H1 (cell line): ENCODE measurements at regions not wholly inside any gene's neighbourhood (a gene's known extent, or its start where the extent isn't known, plus 50 kb on each side); places are given as distances from the start of the nearest gene placed in this dataset.

Source experiments
- CTCF ChIA-PET: fragments of 300-600 bp; sonication (Branson Sonifier 250); formaldehyde crosslinking; loops from one replicate; lab custom pipeline; 2021; ENCODE audit not compliant: partially characterized antibody; lab: Charles Lee
- POLR2A ChIA-PET: fragments of 300-600 bp; sonication (Branson Sonifier 250); formaldehyde crosslinking; loops from one replicate; lab custom pipeline; 2021; ENCODE audit warnings: inconsistent platforms; ENCODE audit not compliant: partially characterized antibody; lab: Charles Lee
- DNase-seq, 2 experiments: peaks; one replicate each; pipeline versions ENCODE4 v3.0.0 to v3.0.0-alpha.2; 2010 to 2022; ENCODE audit warnings: low spot score in 2 of 2, low read depth in 1 of 2, mixed read lengths in 1 of 2
- FAIRE-seq: peaks from 2 replicates; lab custom pipeline; 2011; peaks lifted over from hg19 to GRCh38; lab: Jason Lieb, UNC
- H2AFZ ChIP-seq: 2 replicates; pipeline ENCODE4 v1.8.1; 2012; ENCODE audit warnings: low read length, inconsistent platforms
- H2AK5ac ChIP-seq: 2 replicates; pipeline ENCODE4 v1.6.1; 2013; ENCODE audit warnings: low read depth, low read length
- H2BK120ac ChIP-seq: replicated peaks from 2 replicates; pipeline ENCODE3; 2013; ENCODE audit warnings: low read depth, low read length, inconsistent platforms
- H2BK12ac ChIP-seq: 2 replicates; pipeline ENCODE4 v1.6.1; 2013; ENCODE audit warnings: low read depth, low read length
- H2BK15ac ChIP-seq: 2 replicates; pipeline ENCODE4 v1.6.1; 2013; ENCODE audit warnings: low read length
- H2BK20ac ChIP-seq: 2 replicates; pipeline ENCODE4 v1.6.1; 2013; ENCODE audit warnings: low read length
- H2BK5ac ChIP-seq: 2 replicates; pipeline ENCODE4 v1.6.1; 2013; ENCODE audit warnings: low read depth, low read length
- H3K14ac ChIP-seq: 2 replicates; pipeline ENCODE4 v1.6.1; 2013; ENCODE audit warnings: inconsistent platforms; ENCODE audit not compliant: insufficient read length
- H3K18ac ChIP-seq: 2 replicates; pipeline ENCODE4 v1.6.1; 2013; ENCODE audit warnings: low read length; ENCODE audit errors: extremely low read depth
- H3K23ac ChIP-seq: 2 replicates; pipeline ENCODE4 v1.6.1; 2013; ENCODE audit warnings: inconsistent platforms; ENCODE audit not compliant: insufficient read length
- H3K23me2 ChIP-seq: 2 replicates; pipeline ENCODE4 v1.6.1; 2013; ENCODE audit warnings: low read depth, low read length
- H3K27ac ChIP-seq: 2 replicates; pipeline ENCODE4 v1.6.1; 2011; ENCODE audit warnings: low read depth, low read length, inconsistent platforms
- H3K27me3 ChIP-seq, 4 experiments: replicated peaks in 1 of 4; 1 replicate in 1 of 4; 2 replicates in 3 of 4; pipeline versions ENCODE4 v1.6.1 to v1.8.1; 2011 to 2013; ENCODE audit warnings: low read length in 3 of 4, mild to moderate bottlenecking in 3 of 4, inconsistent platforms in 2 of 4, mixed read lengths in 2 of 4, moderate library complexity in 1 of 4; ENCODE audit not compliant: control insufficient read depth in 3 of 4, insufficient read depth in 3 of 4; ENCODE audit errors: extremely low read depth in 1 of 4
- H3K36me3 ChIP-seq, 4 experiments: 2 replicates each; pipeline versions ENCODE4 v1.6.1 to v1.8.1; 2011 to 2013; ENCODE audit warnings: mild to moderate bottlenecking in 4 of 4, low read length in 3 of 4, moderate library complexity in 2 of 4, control low read depth in 1 of 4, inconsistent platforms in 1 of 4; ENCODE audit not compliant: insufficient read depth in 4 of 4, control insufficient read depth in 2 of 4
- H3K4ac ChIP-seq: replicated peaks from 2 replicates; pipeline ENCODE3; 2013; ENCODE audit warnings: low read length, low read depth, mixed read lengths, inconsistent platforms; ENCODE audit not compliant: insufficient read length
- H3K4me1 ChIP-seq, 4 experiments: replicated peaks in 1 of 4; 1 replicate in 1 of 4; 2 replicates in 3 of 4; pipeline versions ENCODE4 v1.6.1 to v1.8.1; 2011 to 2013; ENCODE audit warnings: low read length in 3 of 4, inconsistent platforms in 2 of 4, mixed read lengths in 1 of 4; ENCODE audit not compliant: insufficient read depth in 4 of 4, control insufficient read depth in 3 of 4
- H3K4me2 ChIP-seq, 2 experiments: 2 replicates each; pipeline versions ENCODE4 v1.6.1 to v1.8.1; 2011 to 2013; ENCODE audit warnings: low read depth in 2 of 2, low read length in 2 of 2, control low read depth in 1 of 2, inconsistent platforms in 1 of 2, mild to moderate bottlenecking in 1 of 2; ENCODE audit not compliant: insufficient read depth in 1 of 2
- H3K4me3 ChIP-seq, 4 experiments: fragments of 200-600, 300-600 bp in 1 of 4; sonication (generic), shearing (Covaris generic), sonication (Bioruptor Twin) in 1 of 4; 2 replicates each; pipeline versions ENCODE4 v1.5.1 to v1.8.1; 2011 to 2016; ENCODE audit warnings: low read length in 4 of 4, low read depth in 3 of 4, control low read depth in 2 of 4, inconsistent platforms in 2 of 4, mild to moderate bottlenecking in 2 of 4, mixed read lengths in 1 of 4, moderate library complexity in 1 of 4; ENCODE audit not compliant: insufficient read depth in 2 of 4; ENCODE audit errors: extremely low read depth in 1 of 4
- H3K56ac ChIP-seq: replicated peaks from 2 replicates; pipeline ENCODE3; 2013; ENCODE audit warnings: low read depth, mild to moderate bottlenecking, mixed read lengths, low read length, inconsistent platforms; ENCODE audit not compliant: insufficient read length
- H3K79me1 ChIP-seq: 2 replicates; pipeline ENCODE4 v1.6.1; 2013; ENCODE audit warnings: low read depth, low read length, control low read depth
- H3K79me2 ChIP-seq, 2 experiments: 2 replicates each; pipeline versions ENCODE4 v1.6.1 to v1.8.1; 2012 to 2013; ENCODE audit warnings: low read length in 2 of 2, mild to moderate bottlenecking in 2 of 2, inconsistent platforms in 1 of 2; ENCODE audit not compliant: insufficient read depth in 2 of 2, control insufficient read depth in 1 of 2
- H3K9ac ChIP-seq, 4 experiments: replicated peaks in 1 of 4; 1 replicate in 1 of 4; 2 replicates in 3 of 4; pipeline versions ENCODE4 v1.6.1 to v1.8.1; 2011 to 2013; ENCODE audit warnings: low read depth in 3 of 4, low read length in 3 of 4, control low read depth in 2 of 4, mild to moderate bottlenecking in 2 of 4, moderate library complexity in 2 of 4, inconsistent platforms in 1 of 4; ENCODE audit errors: extremely low read depth in 1 of 4
- H3K9me3 ChIP-seq, 2 experiments: 2 replicates each; pipeline versions ENCODE4 v1.6.1 to v1.8.1; 2012 to 2013; ENCODE audit warnings: mild to moderate bottlenecking in 2 of 2, moderate library complexity in 2 of 2, control low read depth in 1 of 2, inconsistent platforms in 1 of 2, low read depth in 1 of 2, low read length in 1 of 2, mixed read lengths in 1 of 2; ENCODE audit not compliant: insufficient read depth in 2 of 2
- H4K20me1 ChIP-seq, 2 experiments: replicated peaks in 1 of 2; 2 replicates each; pipeline versions ENCODE3 to v1.8.1; 2011 to 2013; ENCODE audit warnings: inconsistent platforms in 2 of 2, low read length in 2 of 2, mild to moderate bottlenecking in 1 of 2; ENCODE audit not compliant: insufficient read depth in 2 of 2, control insufficient read depth in 1 of 2
- H4K5ac ChIP-seq: 2 replicates; pipeline ENCODE4 v1.6.1; 2013; ENCODE audit warnings: low read length, low read depth, mixed read lengths, inconsistent platforms; ENCODE audit not compliant: insufficient read length
- H4K8ac ChIP-seq: 2 replicates; pipeline ENCODE4 v1.8.0; 2013; ENCODE audit warnings: mild to moderate bottlenecking, moderate library complexity, low read length, inconsistent platforms; ENCODE audit not compliant: insufficient read depth; ENCODE audit errors: extremely low read depth
- H4K91ac ChIP-seq: replicated peaks from 2 replicates; pipeline ENCODE3; 2013; ENCODE audit warnings: low read length, mixed read lengths, inconsistent platforms; ENCODE audit not compliant: insufficient read length
- BCL11A ChIP-seq, 2 experiments: IDR thresholded peaks; one replicate each; pipeline ENCODE4 v1.6.1; 2011; ENCODE audit warnings: low read depth in 2 of 2, low read length in 2 of 2, mild to moderate bottlenecking in 2 of 2
- CTCF ChIP-seq, 3 experiments: IDR thresholded peaks; 1 replicate in 2 of 3; 2 replicates in 1 of 3; pipeline versions ENCODE4 v1.5.1 to v1.6.1; 2011; ENCODE audit warnings: low read length in 3 of 3, mild to moderate bottlenecking in 3 of 3, inconsistent platforms in 2 of 3, low read depth in 1 of 3, moderate library complexity in 1 of 3; ENCODE audit not compliant: insufficient read depth in 1 of 3; ENCODE audit errors: control extremely low read depth in 1 of 3
- EZH2 ChIP-seq: fragments of 200-600 bp; sonication (generic); IDR thresholded peaks from 2 replicates; pipeline ENCODE4 v1.7.1; 2012; ENCODE audit warnings: low read depth, mild to moderate bottlenecking, moderate library complexity, low read length, inconsistent platforms; ENCODE audit not compliant: severe bottlenecking
- GABPA ChIP-seq: IDR thresholded peaks from 2 replicates; pipeline ENCODE4 v1.6.1; 2011; ENCODE audit warnings: mild to moderate bottlenecking, low read length, moderate library complexity, borderline replicate concordance; ENCODE audit not compliant: insufficient read depth
- JUN ChIP-seq: IDR thresholded peaks from 2 replicates; pipeline ENCODE4 v1.6.1; 2011; ENCODE audit warnings: low read depth, mild to moderate bottlenecking, improper control_type of control experiment, low read length
- RAD21 ChIP-seq, 2 experiments: IDR thresholded peaks in 1 of 2; conservative IDR thresholded peaks in 1 of 2; 2 replicates each; pipeline ENCODE4 v1.6.1; 2011; ENCODE audit warnings: low read depth in 2 of 2, low read length in 2 of 2, improper control_type of control experiment in 1 of 2, inconsistent platforms in 1 of 2, mild to moderate bottlenecking in 1 of 2, moderate library complexity in 1 of 2
- RFX5 ChIP-seq: IDR thresholded peaks from 2 replicates; pipeline ENCODE4 v1.6.1; 2011; ENCODE audit warnings: low read depth, low read length, improper control_type of control experiment, borderline replicate concordance
- RNF2 ChIP-seq: fragments of 200-900, 300-1000 bp; sonication (generic); IDR thresholded peaks from 2 replicates; pipeline ENCODE4 v1.7.1; 2016; ENCODE audit warnings: borderline replicate concordance, low read depth, mild to moderate bottlenecking, antibody characterized with exemption, low read length; ENCODE audit not compliant: poor library complexity, severe bottlenecking; ENCODE audit errors: missing control alignments
- WGBS, 2 experiments: shearing (Covaris generic) in 1 of 2; methylation state at CpG; one replicate each; pipeline versions ENCODE4 v1.1.6 to v1.1.7; 2013 to 2015; ENCODE audit warnings: low lambda C conversion rate in 2 of 2, mixed read lengths in 2 of 2, inconsistent platforms in 1 of 2, low coverage in 1 of 2, missing lambda C conversion rate in 1 of 2; ENCODE audit not compliant: insufficient replicate concordance in 2 of 2, insufficient coverage in 1 of 2, insufficient read length in 1 of 2; ENCODE audit errors: extremely low coverage in 1 of 2, missing lambda C conversion rate in 1 of 2; 5-methylcytosine and 5-hydroxymethylcytosine counted together

- H3K14ac ChIP-seq = no peak overlapping the region
- H3K9ac ChIP-seq = no peak overlapping the region
- no peak overlapping the region for H2AFZ ChIP-seq
- no peak overlapping the region for H2AK5ac ChIP-seq
- no peak overlapping the region for H2BK12ac ChIP-seq
- no peak for FAIRE-seq
- POLR2A ChIA-PET = no interaction called here
- H3K56ac ChIP-seq = no peak overlapping the region
- WGBS, 2 experiments = 93% methylated on average over 1 of the region's 1 CpG; no CpG with 5 or more reads in 1 of the 2 experiments
- no peak overlapping the region for H4K8ac ChIP-seq
- H3K23ac ChIP-seq = no peak overlapping the region
- H3K23me2 ChIP-seq = no peaks in the 10 kb centered on the region
- no peak overlapping the region for H2BK15ac ChIP-seq
- no peak overlapping the region for H3K4me3 ChIP-seq
- no peaks in the 10 kb centered on the region for H3K79me2 ChIP-seq
- no peak overlapping the region for H2BK5ac ChIP-seq
- H3K9me3 ChIP-seq = no peaks in the 10 kb centered on the region
- no peak overlapping the region for H3K4ac ChIP-seq
- no peaks in the 10 kb centered on the region for H3K27me3 ChIP-seq
- no peak overlapping the region for H2BK20ac ChIP-seq
- no peaks in the 10 kb centered on the region for H3K36me3 ChIP-seq
- H4K5ac ChIP-seq = no peak overlapping the region
- H4K91ac ChIP-seq = no peak overlapping the region
- no peaks in the 10 kb centered on the region for H4K20me1 ChIP-seq
- H3K79me1 ChIP-seq = no peaks in the 10 kb centered on the region
- H3K27ac ChIP-seq = no peak overlapping the region
- no peaks in the 10 kb centered on the region for H3K4me1 ChIP-seq
- no peak for DNase-seq
- no peak overlapping the region for H3K4me2 ChIP-seq
- CTCF ChIA-PET = interaction anchor here (1.1 kb wide), 1 partner anchor 15 kb away, joined by 3 read pairs; no protein-coding TSS in a partner anchor
- no peak for TF ChIP-seq RAD21 (IDR thresholded peaks at IDR 0.05 in 1 of 2, conservative IDR thresholded peaks at IDR 0.05 in 1 of 2; ENCODE audit: low read depth in 2 of 2, low read length in 2 of 2)
- no peak for TF ChIP-seq CTCF (IDR thresholded peaks at IDR 0.05; ENCODE audit: control extremely low read depth in 1 of 3, insufficient read depth in 1 of 3, low read depth in 1 of 3, low read length in 3 of 3)
- no peak for TF ChIP-seq JUN
- no peak for TF ChIP-seq GABPA
- TF ChIP-seq EZH2 = no peak
- no peak for TF ChIP-seq BCL11A (IDR thresholded peaks at IDR 0.05; ENCODE audit: low read depth in 2 of 2, low read length in 2 of 2)
- no peak for TF ChIP-seq RFX5
- no peak for TF ChIP-seq RNF2
- H2BK120ac ChIP-seq = no peak overlapping the region
- H3K18ac ChIP-seq = no peak overlapping the region
These were observed 613.4 kb upstream of the ADAMTS5 start for GRCh38 chr21:27580276-27580675.
